ENCODE measurements at regions not wholly inside any gene's neighbourhood (a gene's known extent, or its start where the extent isn't known, plus 50 kb on each side); places are given as distances from the start of the nearest gene placed in this dataset.
A peak's percentile ranks its signal among the peaks of the same experiment; 100 is the strongest.

- DNase-seq = no peak
These were observed 576.2 kb upstream of the CLINT1 start for GRCh38 chr5:158435161-158435616.

GRCh38 chr5:158434749-158435148, 575.8 kb upstream of the CLINT1 start:
- no peak for DNase-seq

GRCh38 chr5:158433634-158434033, 574.7 kb upstream of the CLINT1 start:
- DNase-seq = no peak

GRCh38 chr5:158431369-158432029, 572.6 kb upstream of the CLINT1 start:
- no peak for DNase-seq

- no peak for DNase-seq
These were observed 571.8 kb upstream of the CLINT1 start for GRCh38 chr5:158430798-158431167.

GRCh38 chr5:158430166-158430797, 571.3 kb upstream of the CLINT1 start:
- no peak for DNase-seq

GRCh38 chr5:158429564-158429963, 570.6 kb upstream of the CLINT1 start:
- DNase-seq = no peak

GRCh38 chr5:158423623-158424200, 564.8 kb upstream of the CLINT1 start:
- no peak for DNase-seq

GRCh38 chr5:158422653-158423515, 563.9 kb upstream of the CLINT1 start:
- no peak for DNase-seq

- DNase-seq = no peak
These were observed 562.4 kb upstream of the CLINT1 start for GRCh38 chr5:158421319-158421718.

- DNase-seq = no peak
These were observed 560.2 kb upstream of the CLINT1 start for GRCh38 chr5:158419186-158419585.

- no peak for DNase-seq
These were observed 555.8 kb upstream of the CLINT1 start for GRCh38 chr5:158414780-158415179.

GRCh38 chr5:158414333-158414762, 555.4 kb upstream of the CLINT1 start:
- no peak for DNase-seq

- no peak for DNase-seq
These were observed 554.3 kb upstream of the CLINT1 start for GRCh38 chr5:158413122-158413680.

- no peak for DNase-seq
These were observed 552.0 kb upstream of the CLINT1 start for GRCh38 chr5:158410976-158411375.

- no peak for DNase-seq
These were observed 550.6 kb upstream of the CLINT1 start for GRCh38 chr5:158409507-158409906.

GRCh38 chr5:158407824-158408195, 548.9 kb upstream of the CLINT1 start:
- DNase-seq = no peak

GRCh38 chr5:158406884-158407823, 548.2 kb upstream of the CLINT1 start:
- peak; percentile 29 for DNase-seq

GRCh38 chr5:158398360-158399201, 539.6 kb upstream of the CLINT1 start:
- DNase-seq = no peak

- no peak for DNase-seq
These were observed 538.3 kb upstream of the CLINT1 start for GRCh38 chr5:158397278-158397677.

- no peak for DNase-seq
These were observed 535.2 kb upstream of the CLINT1 start for GRCh38 chr5:158394102-158394501.

All from amniotic stem cell (primary cell).